OCI-LY1 (cell line): ENCODE measurements at regions not wholly inside any gene's neighbourhood (a gene's known extent, or its start where the extent isn't known, plus 50 kb on each side); places are given as distances from the start of the nearest gene placed in this dataset.

Source experiments
- CTCF ChIP-seq: fragments of 200-600 bp; sonication (generic), shearing (Covaris generic); IDR thresholded peaks from 2 replicates; pipeline ENCODE4 v1.5.1; 2017; ENCODE audit warnings: mild to moderate bottlenecking, antibody characterized with exemption, low read length, moderate library complexity, mixed read lengths
- EZH2 ChIP-seq: fragments of 200-600 bp; sonication (generic), shearing (Covaris generic); IDR thresholded peaks from 2 replicates; pipeline ENCODE4 v1.8.0; 2017; ENCODE audit warnings: borderline replicate concordance, mixed run types, mild to moderate bottlenecking, antibody characterized with exemption, low read length, moderate library complexity, mixed read lengths

GRCh38 chr6:170098428-170099170 lies 192.3 kb downstream of the DLL1 start:
- TF ChIP-seq CTCF, result no peak
- TF ChIP-seq EZH2, result no peak
